GM23338 (cell line): ENCODE measurements at regions not wholly inside any gene's neighbourhood (a gene's known extent, or its start where the extent isn't known, plus 50 kb on each side); places are given as distances from the start of the nearest gene placed in this dataset.

Source experiments
- ATAC-seq: fragments of 200-7000 bp; cut with Tn5 transposase; 3 replicates; pipeline ENCODE4 v1.9.1; 2020
- DNase-seq: peaks from one replicate; pipeline ENCODE4 v3.0.0-alpha.2; 2015; ENCODE audit warnings: low spot score
- H2AFZ ChIP-seq: fragments of 200-600 bp; sonication (generic); 2 replicates; pipeline ENCODE4 v1.8.0; 2016; ENCODE audit warnings: antibody characterized with exemption, mild to moderate bottlenecking, moderate library complexity
- H3F3A ChIP-seq: fragments of 200-600 bp; sonication (generic); replicated peaks from 2 replicates; pipeline ENCODE4 v1.8.0; 2017; ENCODE audit warnings: antibody characterized with exemption, mixed run types, low read depth
- H3K27ac ChIP-seq: fragments of 200-600 bp; sonication (generic); 2 replicates; pipeline ENCODE4 v1.6.1; 2016; ENCODE audit warnings: low read depth
- H3K27me3 ChIP-seq: fragments of 200-600 bp; sonication (generic); 2 replicates; pipeline ENCODE4 v1.8.0; 2016; ENCODE audit warnings: mild to moderate bottlenecking, mixed run types, moderate library complexity; ENCODE audit not compliant: insufficient read depth
- H3K36me3 ChIP-seq: fragments of 200-600 bp; sonication (generic); 2 replicates; pipeline ENCODE4 v1.8.0; 2016; ENCODE audit warnings: mild to moderate bottlenecking; ENCODE audit not compliant: insufficient read depth
- H3K4me1 ChIP-seq: fragments of 200-600 bp; sonication (generic); 2 replicates; pipeline ENCODE4 v1.8.0; 2016; ENCODE audit warnings: mild to moderate bottlenecking, moderate library complexity; ENCODE audit not compliant: insufficient read depth
- H3K4me2 ChIP-seq: fragments of 200-600 bp; sonication (generic); 2 replicates; pipeline ENCODE4 v1.7.1; 2017; ENCODE audit warnings: mixed run types
- H3K4me3 ChIP-seq: fragments of 200-600 bp; sonication (generic); 2 replicates; pipeline ENCODE4 v1.6.1; 2016; ENCODE audit warnings: mixed run types
- H3K79me2 ChIP-seq: fragments of 200-600 bp; sonication (generic); replicated peaks from 2 replicates; pipeline ENCODE4 v1.8.0; 2017; ENCODE audit warnings: mild to moderate bottlenecking; ENCODE audit not compliant: insufficient read depth
- H3K9me2 ChIP-seq: fragments of 200-600 bp; sonication (generic); 2 replicates; pipeline ENCODE4 v1.8.0; 2017; ENCODE audit not compliant: insufficient read depth
- H4K20me1 ChIP-seq: fragments of 200-600 bp; sonication (generic); replicated peaks from 2 replicates; pipeline ENCODE4 v1.8.0; 2017; ENCODE audit warnings: mild to moderate bottlenecking; ENCODE audit not compliant: insufficient read depth
- H3K27ac Mint-ChIP-seq: 2 replicates; pipeline ENCODE4 v1.8.0; 2020; ENCODE audit warnings: inconsistent platforms, mild to moderate bottlenecking, moderate library complexity, mixed read lengths
- H3K27me3 Mint-ChIP-seq: 3 replicates; pipeline ENCODE4 v1.8.0; 2022; ENCODE audit warnings: low read depth, mild to moderate bottlenecking, moderate library complexity, mixed read lengths, inconsistent platforms; ENCODE audit not compliant: insufficient read depth, poor library complexity
- H3K36me3 Mint-ChIP-seq: 3 replicates; pipeline ENCODE4 v1.8.0; 2021; ENCODE audit warnings: low read depth, mild to moderate bottlenecking, inconsistent platforms, moderate library complexity, mixed read lengths
- H3K4me1 Mint-ChIP-seq: 3 replicates; pipeline ENCODE4 v1.8.0; 2020; ENCODE audit warnings: mild to moderate bottlenecking, inconsistent platforms, mixed read lengths
- H3K4me3 Mint-ChIP-seq: 3 replicates; pipeline ENCODE4 v1.8.0; 2021; ENCODE audit warnings: moderate library complexity, mild to moderate bottlenecking, inconsistent platforms, mixed read lengths
- H3K9me3 Mint-ChIP-seq: 3 replicates; pipeline ENCODE4 v1.8.0; 2020; ENCODE audit warnings: moderate library complexity, mild to moderate bottlenecking, inconsistent platforms, mixed read lengths
- CREB1 ChIP-seq: fragments of 250-450 bp; sonication (Bioruptor Pico); IDR thresholded peaks from 2 replicates; pipeline ENCODE4 v1.5.0; 2020; ENCODE audit warnings: low read depth, mild to moderate bottlenecking, moderate library complexity
- EZH2 ChIP-seq: fragments of 200-600 bp; sonication (generic); IDR thresholded peaks from one replicate; pipeline ENCODE4 v1.8.0; 2017; ENCODE audit warnings: antibody characterized with exemption, mild to moderate bottlenecking, low read depth; ENCODE audit not compliant: unreplicated experiment
- EZH2phosphoT487 ChIP-seq: fragments of 200-600 bp; sonication (generic); IDR thresholded peaks from one replicate; pipeline ENCODE4 v1.8.1; 2018; ENCODE audit warnings: antibody characterized with exemption; ENCODE audit not compliant: unreplicated experiment
- JUNB ChIP-seq: IDR thresholded peaks from one replicate; pipeline ENCODE4 v1.6.1; 2016; ENCODE audit warnings: antibody characterized with exemption; ENCODE audit not compliant: unreplicated experiment
- POLR2AphosphoS5 ChIP-seq: IDR thresholded peaks from 2 replicates; pipeline ENCODE4 v1.6.1; 2016; ENCODE audit warnings: antibody characterized with exemption, low read depth
- STAT1 ChIP-seq: IDR thresholded peaks from one replicate; pipeline ENCODE4 v1.6.1; 2016; ENCODE audit warnings: antibody characterized with exemption; ENCODE audit not compliant: unreplicated experiment
- ZNF331 ChIP-seq: fragments of 250-450 bp; sonication (Bioruptor Pico); IDR thresholded peaks from 2 replicates; pipeline ENCODE4 v1.5.0; 2020; ENCODE audit warnings: low read depth, mild to moderate bottlenecking, moderate library complexity
- TF ChIP-seq, protein P1 (sequence below): IDR thresholded peaks from one replicate; pipeline ENCODE4 v1.6.1; 2018; ENCODE audit warnings: antibody characterized with exemption; ENCODE audit not compliant: unreplicated experiment
- TF ChIP-seq, protein P2 (sequence below): IDR thresholded peaks from 2 replicates; pipeline ENCODE4 v1.6.1; 2016; ENCODE audit warnings: antibody characterized with exemption
- TF ChIP-seq, protein P3 (sequence below): fragments of 250-450 bp; sonication (Bioruptor Pico); IDR thresholded peaks from 2 replicates; pipeline ENCODE4 v1.5.0; 2020; ENCODE audit warnings: mild to moderate bottlenecking, moderate library complexity

DNA sequence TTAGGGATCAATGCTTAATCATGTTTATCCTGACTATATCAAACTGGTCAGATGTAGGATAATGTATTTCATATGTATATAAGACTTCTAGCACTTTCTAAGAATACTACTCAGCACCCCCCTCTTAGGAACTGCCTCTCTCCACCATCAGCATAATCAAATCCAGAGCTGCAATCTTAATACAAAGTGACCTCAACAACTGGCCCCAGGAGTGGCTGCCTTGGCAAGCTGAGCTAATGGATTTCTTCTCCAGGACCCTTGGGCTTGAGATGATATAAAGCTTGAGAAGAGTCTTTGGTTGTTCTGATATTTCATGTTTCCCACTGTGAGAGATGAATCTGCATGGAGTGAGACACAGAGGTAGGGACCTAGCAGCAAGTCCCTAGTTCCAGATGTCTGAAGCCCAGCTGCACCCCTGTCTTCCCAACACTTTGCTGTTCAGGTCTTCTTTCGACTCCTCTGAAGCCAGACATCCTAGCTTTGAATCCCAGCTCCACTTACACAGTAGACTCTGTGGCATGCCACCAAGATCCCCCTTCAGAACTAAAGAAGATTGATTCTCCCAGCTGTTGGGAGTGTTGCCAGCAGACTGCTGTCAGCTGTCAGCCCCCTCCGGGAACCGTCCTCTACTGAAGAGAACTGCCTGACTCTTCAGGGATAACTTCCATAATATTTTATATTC, 309.3 kb upstream of the UBE2E2 start:
- Mint-ChIP-seq H3K36me3 (no peaks in the 10 kb centered on the region), H3K4me1 (no peaks in the 10 kb centered on the region), H3K4me3 (no peak overlapping the region), H3K27ac (peak overlapping the region; percentile 29), H3K27me3 (peaks cover 4% of the 10 kb centered on the region), H3K9me3 (no peaks in the 10 kb centered on the region)
- no peaks in the 10 kb centered on the region for H3K9me2 ChIP-seq
- no peaks in the 10 kb centered on the region for H3F3A ChIP-seq
- no peak overlapping the region for H3K27ac ChIP-seq
- TF ChIP-seq POLR2AphosphoS5 (no peak), EZH2 (no peak), JUNB (no peak), ZNF331 (CRISPR knock-in tag) (no peak), EZH2phosphoT487 (no peak), CREB1 (CRISPR knock-in tag) (no peak)
- TF ChIP-seq, protein P1, sequence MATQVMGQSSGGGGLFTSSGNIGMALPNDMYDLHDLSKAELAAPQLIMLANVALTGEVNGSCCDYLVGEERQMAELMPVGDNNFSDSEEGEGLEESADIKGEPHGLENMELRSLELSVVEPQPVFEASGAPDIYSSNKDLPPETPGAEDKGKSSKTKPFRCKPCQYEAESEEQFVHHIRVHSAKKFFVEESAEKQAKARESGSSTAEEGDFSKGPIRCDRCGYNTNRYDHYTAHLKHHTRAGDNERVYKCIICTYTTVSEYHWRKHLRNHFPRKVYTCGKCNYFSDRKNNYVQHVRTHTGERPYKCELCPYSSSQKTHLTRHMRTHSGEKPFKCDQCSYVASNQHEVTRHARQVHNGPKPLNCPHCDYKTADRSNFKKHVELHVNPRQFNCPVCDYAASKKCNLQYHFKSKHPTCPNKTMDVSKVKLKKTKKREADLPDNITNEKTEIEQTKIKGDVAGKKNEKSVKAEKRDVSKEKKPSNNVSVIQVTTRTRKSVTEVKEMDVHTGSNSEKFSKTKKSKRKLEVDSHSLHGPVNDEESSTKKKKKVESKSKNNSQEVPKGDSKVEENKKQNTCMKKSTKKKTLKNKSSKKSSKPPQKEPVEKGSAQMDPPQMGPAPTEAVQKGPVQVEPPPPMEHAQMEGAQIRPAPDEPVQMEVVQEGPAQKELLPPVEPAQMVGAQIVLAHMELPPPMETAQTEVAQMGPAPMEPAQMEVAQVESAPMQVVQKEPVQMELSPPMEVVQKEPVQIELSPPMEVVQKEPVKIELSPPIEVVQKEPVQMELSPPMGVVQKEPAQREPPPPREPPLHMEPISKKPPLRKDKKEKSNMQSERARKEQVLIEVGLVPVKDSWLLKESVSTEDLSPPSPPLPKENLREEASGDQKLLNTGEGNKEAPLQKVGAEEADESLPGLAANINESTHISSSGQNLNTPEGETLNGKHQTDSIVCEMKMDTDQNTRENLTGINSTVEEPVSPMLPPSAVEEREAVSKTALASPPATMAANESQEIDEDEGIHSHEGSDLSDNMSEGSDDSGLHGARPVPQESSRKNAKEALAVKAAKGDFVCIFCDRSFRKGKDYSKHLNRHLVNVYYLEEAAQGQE = no peak
- TF ChIP-seq, protein P2, sequence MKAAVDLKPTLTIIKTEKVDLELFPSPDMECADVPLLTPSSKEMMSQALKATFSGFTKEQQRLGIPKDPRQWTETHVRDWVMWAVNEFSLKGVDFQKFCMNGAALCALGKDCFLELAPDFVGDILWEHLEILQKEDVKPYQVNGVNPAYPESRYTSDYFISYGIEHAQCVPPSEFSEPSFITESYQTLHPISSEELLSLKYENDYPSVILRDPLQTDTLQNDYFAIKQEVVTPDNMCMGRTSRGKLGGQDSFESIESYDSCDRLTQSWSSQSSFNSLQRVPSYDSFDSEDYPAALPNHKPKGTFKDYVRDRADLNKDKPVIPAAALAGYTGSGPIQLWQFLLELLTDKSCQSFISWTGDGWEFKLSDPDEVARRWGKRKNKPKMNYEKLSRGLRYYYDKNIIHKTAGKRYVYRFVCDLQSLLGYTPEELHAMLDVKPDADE = no peak
- no peaks in the 10 kb centered on the region for H3K36me3 ChIP-seq
- H3K4me1 ChIP-seq = no peaks in the 10 kb centered on the region
- no peaks in the 10 kb centered on the region for H3K27me3 ChIP-seq
- no peaks in the 10 kb centered on the region for H3K79me2 ChIP-seq
- no peak for DNase-seq
- H2AFZ ChIP-seq = no peak overlapping the region
- ATAC-seq = no peak
- no peaks in the 10 kb centered on the region for H4K20me1 ChIP-seq
- H3K4me3 ChIP-seq = no peak overlapping the region
- H3K4me2 ChIP-seq = no peak overlapping the region

DNA sequence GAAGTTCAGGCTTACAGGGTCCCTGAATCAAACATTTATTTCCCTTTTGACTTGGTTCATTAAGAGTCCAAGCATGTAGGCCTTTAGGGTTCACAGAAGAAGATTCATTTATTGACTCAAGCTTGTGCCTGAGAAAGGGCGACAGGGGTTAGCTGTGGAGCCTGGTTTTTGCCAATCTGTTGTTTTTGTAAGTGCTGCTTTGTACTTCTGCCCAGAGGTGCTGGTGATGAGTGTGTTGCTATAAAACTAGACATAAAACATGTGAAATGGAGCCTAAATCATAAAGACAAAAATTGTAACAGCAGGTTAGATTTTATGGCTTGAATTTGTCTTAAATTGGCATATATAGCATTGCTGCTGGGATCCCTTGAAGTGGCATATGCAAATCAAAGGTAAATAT, 308.3 kb upstream of the UBE2E2 start:
- Mint-ChIP-seq H3K4me3 (no peak overlapping the region), H3K36me3 (no peaks in the 10 kb centered on the region), H3K27me3 (peaks cover 4% of the 10 kb centered on the region), H3K9me3 (no peaks in the 10 kb centered on the region), H3K27ac (no peak overlapping the region), H3K4me1 (no peaks in the 10 kb centered on the region)
- no peak for ATAC-seq
- Histone ChIP-seq H3K79me2 (no peaks in the 10 kb centered on the region), H3K4me2 (no peak overlapping the region), H3F3A (no peaks in the 10 kb centered on the region), H3K4me3 (no peak overlapping the region), H3K36me3 (no peaks in the 10 kb centered on the region), H2AFZ (no peak overlapping the region), H3K9me2 (no peaks in the 10 kb centered on the region), H4K20me1 (no peaks in the 10 kb centered on the region), H3K27me3 (no peaks in the 10 kb centered on the region), H3K27ac (no peak overlapping the region), H3K4me1 (no peaks in the 10 kb centered on the region)
- no peak for DNase-seq
- TF ChIP-seq, protein P2 = no peak
- TF ChIP-seq, protein P3, sequence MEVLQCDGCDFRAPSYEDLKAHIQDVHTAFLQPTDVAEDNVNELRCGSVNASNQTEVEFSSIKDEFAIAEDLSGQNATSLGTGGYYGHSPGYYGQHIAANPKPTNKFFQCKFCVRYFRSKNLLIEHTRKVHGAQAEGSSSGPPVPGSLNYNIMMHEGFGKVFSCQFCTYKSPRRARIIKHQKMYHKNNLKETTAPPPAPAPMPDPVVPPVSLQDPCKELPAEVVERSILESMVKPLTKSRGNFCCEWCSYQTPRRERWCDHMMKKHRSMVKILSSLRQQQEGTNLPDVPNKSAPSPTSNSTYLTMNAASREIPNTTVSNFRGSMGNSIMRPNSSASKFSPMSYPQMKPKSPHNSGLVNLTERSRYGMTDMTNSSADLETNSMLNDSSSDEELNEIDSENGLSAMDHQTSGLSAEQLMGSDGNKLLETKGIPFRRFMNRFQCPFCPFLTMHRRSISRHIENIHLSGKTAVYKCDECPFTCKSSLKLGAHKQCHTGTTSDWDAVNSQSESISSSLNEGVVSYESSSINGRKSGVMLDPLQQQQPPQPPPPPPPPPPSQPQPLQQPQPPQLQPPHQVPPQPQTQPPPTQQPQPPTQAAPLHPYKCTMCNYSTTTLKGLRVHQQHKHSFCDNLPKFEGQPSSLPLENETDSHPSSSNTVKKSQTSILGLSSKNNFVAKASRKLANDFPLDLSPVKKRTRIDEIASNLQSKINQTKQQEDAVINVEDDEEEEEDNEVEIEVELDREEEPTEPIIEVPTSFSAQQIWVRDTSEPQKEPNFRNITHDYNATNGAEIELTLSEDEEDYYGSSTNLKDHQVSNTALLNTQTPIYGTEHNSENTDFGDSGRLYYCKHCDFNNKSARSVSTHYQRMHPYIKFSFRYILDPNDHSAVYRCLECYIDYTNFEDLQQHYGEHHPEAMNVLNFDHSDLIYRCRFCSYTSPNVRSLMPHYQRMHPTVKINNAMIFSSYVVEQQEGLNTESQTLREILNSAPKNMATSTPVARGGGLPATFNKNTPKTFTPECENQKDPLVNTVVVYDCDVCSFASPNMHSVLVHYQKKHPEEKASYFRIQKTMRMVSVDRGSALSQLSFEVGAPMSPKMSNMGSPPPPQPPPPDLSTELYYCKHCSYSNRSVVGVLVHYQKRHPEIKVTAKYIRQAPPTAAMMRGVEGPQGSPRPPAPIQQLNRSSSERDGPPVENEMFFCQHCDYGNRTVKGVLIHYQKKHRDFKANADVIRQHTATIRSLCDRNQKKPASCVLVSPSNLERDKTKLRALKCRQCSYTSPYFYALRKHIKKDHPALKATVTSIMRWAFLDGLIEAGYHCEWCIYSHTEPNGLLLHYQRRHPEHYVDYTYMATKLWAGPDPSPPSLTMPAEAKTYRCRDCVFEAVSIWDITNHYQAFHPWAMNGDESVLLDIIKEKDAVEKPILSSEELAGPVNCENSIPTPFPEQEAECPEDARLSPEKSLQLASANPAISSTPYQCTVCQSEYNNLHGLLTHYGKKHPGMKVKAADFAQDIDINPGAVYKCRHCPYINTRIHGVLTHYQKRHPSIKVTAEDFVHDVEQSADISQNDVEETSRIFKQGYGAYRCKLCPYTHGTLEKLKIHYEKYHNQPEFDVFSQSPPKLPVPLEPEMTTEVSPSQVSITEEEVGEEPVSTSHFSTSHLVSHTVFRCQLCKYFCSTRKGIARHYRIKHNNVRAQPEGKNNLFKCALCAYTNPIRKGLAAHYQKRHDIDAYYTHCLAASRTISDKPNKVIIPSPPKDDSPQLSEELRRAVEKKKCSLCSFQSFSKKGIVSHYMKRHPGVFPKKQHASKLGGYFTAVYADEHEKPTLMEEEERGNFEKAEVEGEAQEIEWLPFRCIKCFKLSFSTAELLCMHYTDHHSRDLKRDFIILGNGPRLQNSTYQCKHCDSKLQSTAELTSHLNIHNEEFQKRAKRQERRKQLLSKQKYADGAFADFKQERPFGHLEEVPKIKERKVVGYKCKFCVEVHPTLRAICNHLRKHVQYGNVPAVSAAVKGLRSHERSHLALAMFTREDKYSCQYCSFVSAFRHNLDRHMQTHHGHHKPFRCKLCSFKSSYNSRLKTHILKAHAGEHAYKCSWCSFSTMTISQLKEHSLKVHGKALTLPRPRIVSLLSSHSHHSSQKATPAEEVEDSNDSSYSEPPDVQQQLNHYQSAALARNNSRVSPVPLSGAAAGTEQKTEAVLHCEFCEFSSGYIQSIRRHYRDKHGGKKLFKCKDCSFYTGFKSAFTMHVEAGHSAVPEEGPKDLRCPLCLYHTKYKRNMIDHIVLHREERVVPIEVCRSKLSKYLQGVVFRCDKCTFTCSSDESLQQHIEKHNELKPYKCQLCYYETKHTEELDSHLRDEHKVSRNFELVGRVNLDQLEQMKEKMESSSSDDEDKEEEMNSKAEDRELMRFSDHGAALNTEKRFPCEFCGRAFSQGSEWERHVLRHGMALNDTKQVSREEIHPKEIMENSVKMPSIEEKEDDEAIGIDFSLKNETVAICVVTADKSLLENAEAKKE (CRISPR knock-in tag) = no peak
- no peak for TF ChIP-seq POLR2AphosphoS5
- no peak for TF ChIP-seq STAT1
- TF ChIP-seq CREB1 (CRISPR knock-in tag) = no peak
